ENCODE measurements at regions not wholly inside any gene's neighbourhood (a gene's known extent, or its start where the extent isn't known, plus 50 kb on each side); places are given as distances from the start of the nearest gene placed in this dataset.
"Not testable (repeated sequence)": the region's sequence is repeated elsewhere in the genome, so short reads cannot be mapped to it uniquely, and the experiment has no call there.

DNA sequence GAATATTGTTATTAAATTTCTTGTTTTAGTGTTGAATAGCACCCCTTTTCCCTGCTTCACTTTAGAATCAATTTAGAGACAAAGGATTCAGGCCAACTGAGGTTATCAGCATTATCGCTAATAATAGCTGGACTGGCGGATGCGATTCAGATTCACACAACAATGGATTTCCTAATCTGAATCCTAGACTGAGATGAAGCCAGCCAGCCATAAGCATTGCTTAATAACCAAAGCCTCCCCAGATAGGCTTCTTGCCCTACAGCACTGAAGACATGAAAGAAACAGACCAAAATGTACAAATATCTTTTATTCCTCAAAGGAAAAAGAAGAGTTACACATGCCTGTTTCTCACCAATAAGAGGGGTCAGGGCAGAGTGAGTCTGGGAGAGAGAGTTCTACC is 94.0 kb upstream of the FBXO28 start:
- not testable (repeated sequence) for TF ChIP-seq POLR2A (IDR thresholded peaks at IDR 0.05; ENCODE audit: low read length); GATA1 (IDR thresholded peaks at IDR 0.05; ENCODE audit: low read depth, low read length)
